ENCODE measurements at regions not wholly inside any gene's neighbourhood (a gene's known extent, or its start where the extent isn't known, plus 50 kb on each side); places are given as distances from the start of the nearest gene placed in this dataset.
"Not testable (repeated sequence)": the region's sequence is repeated elsewhere in the genome, so short reads cannot be mapped to it uniquely, and the experiment has no call there.

- no peak for DNase-seq
Measured at GRCh38 chr4:163697121-163697520, 202.6 kb downstream of the TMA16 start.

GRCh38 chr4:163700383-163700782 lies 205.9 kb downstream of the TMA16 start:
- DNase-seq, result not testable (repeated sequence)

- DNase-seq, result no peak
Measured at GRCh38 chr4:163701916-163702315, 207.4 kb downstream of the TMA16 start.

- DNase-seq, result no peak
Measured at GRCh38 chr4:163702736-163703135, 208.2 kb downstream of the TMA16 start.

GRCh38 chr4:163703251-163703650 lies 208.8 kb downstream of the TMA16 start:
- DNase-seq, result no peak

- DNase-seq, result no peak
Measured at GRCh38 chr4:163707873-163708272, 213.4 kb downstream of the TMA16 start.

GRCh38 chr4:163709601-163710000 lies 215.1 kb downstream of the TMA16 start:
- no peak for DNase-seq

GRCh38 chr4:163710158-163710557 lies 215.7 kb downstream of the TMA16 start:
- no peak for DNase-seq

GRCh38 chr4:163724495-163724894 lies 230.0 kb downstream of the TMA16 start:
- DNase-seq, result not testable (repeated sequence)

GRCh38 chr4:163726641-163727040 lies 232.2 kb downstream of the TMA16 start:
- no peak for DNase-seq

GRCh38 chr4:163731071-163731470 lies 236.6 kb downstream of the TMA16 start:
- DNase-seq, result no peak

- DNase-seq, result no peak
Measured at GRCh38 chr4:163732473-163732872, 238.0 kb downstream of the TMA16 start.

- no peak for DNase-seq
Measured at GRCh38 chr4:163736876-163737275, 242.4 kb downstream of the TMA16 start.

- not testable (repeated sequence) for DNase-seq
Measured at GRCh38 chr4:163737846-163738245, 243.4 kb downstream of the TMA16 start.

GRCh38 chr4:163738521-163738920 lies 244.0 kb downstream of the TMA16 start:
- no peak for DNase-seq

- DNase-seq, result no peak
Measured at GRCh38 chr4:163744861-163745260, 250.4 kb downstream of the TMA16 start.

- DNase-seq, result no peak
Measured at GRCh38 chr4:163747293-163747692, 252.8 kb downstream of the TMA16 start.

- no peak for DNase-seq
Measured at GRCh38 chr4:163747886-163748285, 253.4 kb downstream of the TMA16 start.

- DNase-seq, result no peak
Measured at GRCh38 chr4:163748449-163748848, 254.0 kb downstream of the TMA16 start.

GRCh38 chr4:163755013-163755412 lies 260.5 kb downstream of the TMA16 start:
- no peak for DNase-seq

GRCh38 chr4:163757219-163757618 lies 262.7 kb downstream of the TMA16 start:
- DNase-seq, result no peak

- no peak for DNase-seq
Measured at GRCh38 chr4:163758032-163758431, 263.5 kb downstream of the TMA16 start.

GRCh38 chr4:163762741-163763140 lies 268.3 kb downstream of the TMA16 start:
- DNase-seq, result no peak

GRCh38 chr4:163764569-163764968 lies 270.1 kb downstream of the TMA16 start:
- DNase-seq, result no peak

GRCh38 chr4:163768014-163768413 lies 273.5 kb downstream of the TMA16 start:
- no peak for DNase-seq

GRCh38 chr4:163772238-163772637 lies 277.7 kb downstream of the TMA16 start:
- no peak for DNase-seq

Measured in activated gamma-delta T cell treated with Interleukin-2 at 50 U/mL for 16 hours (primary cell).